Heart right ventricle (tissue), 16 donors: ENCODE measurements at regions not wholly inside any gene's neighbourhood (a gene's known extent, or its start where the extent isn't known, plus 50 kb on each side); places are given as distances from the start of the nearest gene placed in this dataset.

Source experiments
- ATAC-seq, 8 donors: fragments of 200-7000 bp; cut with Tn5 transposase; one replicate each; pipeline ENCODE4 v1.9.1; 2020; ENCODE audit warnings: mild to moderate bottlenecking in 8 of 8, moderate library complexity in 8 of 8, moderate number of reproducible peaks in 1 of 8
- DNase-seq, 2 donors: peaks; one replicate each; pipeline ENCODE4 v3.0.0-alpha.2; 2020
- H3K27ac ChIP-seq, 10 donors: fragments of 200-600 bp; sonication (generic) in 2 of 10; one replicate each; pipeline versions ENCODE4 v1.5.0 to v1.8.0; 2020 to 2022; ENCODE audit warnings: mild to moderate bottlenecking in 3 of 10
- H3K27me3 ChIP-seq, 7 donors: fragments of 200-600 bp; one replicate each; pipeline ENCODE4 v1.8.0; 2021 to 2022; ENCODE audit warnings: mild to moderate bottlenecking in 2 of 7
- H3K36me3 ChIP-seq, 9 donors: fragments of 200-600 bp; sonication (generic) in 1 of 9; one replicate each; pipeline versions ENCODE4 v1.5.0 to v1.8.0; 2020 to 2022; ENCODE audit warnings: mild to moderate bottlenecking in 2 of 9
- H3K4me1 ChIP-seq, 9 donors: fragments of 200-600 bp; sonication (generic) in 1 of 9; one replicate each; pipeline versions ENCODE4 v1.5.0 to v1.8.0; 2020 to 2022; ENCODE audit warnings: mild to moderate bottlenecking in 4 of 9
- H3K4me3 ChIP-seq, 10 donors: fragments of 200-600 bp; sonication (generic) in 2 of 10; one replicate each; pipeline versions ENCODE4 v1.5.0 to v1.8.0; 2020 to 2022; ENCODE audit warnings: mild to moderate bottlenecking in 7 of 10, moderate library complexity in 2 of 10
- H3K9me3 ChIP-seq, 11 donors: fragments of 200-600 bp in 10 of 11; sonication (generic) in 2 of 11; one replicate each; pipeline versions ENCODE4 v1.5.0 to v1.8.0; 2013 to 2022; ENCODE audit warnings: mild to moderate bottlenecking in 2 of 11, control low read depth in 1 of 11, moderate library complexity in 1 of 11
- CTCF ChIP-seq, 9 donors: fragments of 200-600 bp; sonication (generic) in 2 of 9; IDR thresholded peaks; one replicate each; pipeline versions ENCODE4 v1.5.0 to v1.8.0; 2021 to 2022; ENCODE audit warnings: antibody characterized with exemption in 9 of 9, mild to moderate bottlenecking in 5 of 9, moderate library complexity in 1 of 9
- WGBS, 2 donors: extraction: QIAGEN DNeasy Blood & Tissue Kit; methylation state at CpG; one replicate each; pipeline ENCODE4 v1.1.7; 2013; ENCODE audit warnings: inconsistent platforms in 1 of 2; 5-methylcytosine and 5-hydroxymethylcytosine counted together
- intact Hi-C, 10 donors: fragments of 100-400 bp; cut with DNase I; formaldehyde crosslinking; loops; one replicate each; pipeline versions ENCODE4 v1.11.1 to v1.14.2; 2022
- donor health status: Arrhythmogenic right ventricular cardiomyopathy.
- donor health status: ischemic (EF 13 %, LVEDD 7.1; RV severe dilation, severe dysfunction).
- donor health status: healthy with polysubstance abuse.
- donor health status: DM: no; HTN: yes; CAD: no.
- donor health status: DM: no; HTN: no; CAD: no.
- donor health status: ischemic (EF 25% LVEDD 6.9; RV normal size, moderate dysfunction).
- donor health status: ischemic (EF 25% LVEDD 5.7; RV mildly dilated, moderate dysfunction).
- donor health status: healthy.
- donor health status: DM: yes; HTN: yes; CAD: no.
- donor health status: Ischemic cardiomyopathy.
- donor health status: ischemic (EF 35%, LVEDD 5.7; RV mildly dilated, moderate dysfunction).
- donor health status: nonischemic (EF 11% LVEDD 7.7; RV severe dilation, severe dysfunction).
- donor health status: DM: yes; HTN: yes; CAD: no.
- donor health status: PGD.
- donor health status: ischemic (EF 29% LVEDD 5.4; RV normal size, mild dysfunction).
- donor health status: nonischemic (EF 23%, LVEDD 6.1; RV moderate dilation, normal function).

DNA sequence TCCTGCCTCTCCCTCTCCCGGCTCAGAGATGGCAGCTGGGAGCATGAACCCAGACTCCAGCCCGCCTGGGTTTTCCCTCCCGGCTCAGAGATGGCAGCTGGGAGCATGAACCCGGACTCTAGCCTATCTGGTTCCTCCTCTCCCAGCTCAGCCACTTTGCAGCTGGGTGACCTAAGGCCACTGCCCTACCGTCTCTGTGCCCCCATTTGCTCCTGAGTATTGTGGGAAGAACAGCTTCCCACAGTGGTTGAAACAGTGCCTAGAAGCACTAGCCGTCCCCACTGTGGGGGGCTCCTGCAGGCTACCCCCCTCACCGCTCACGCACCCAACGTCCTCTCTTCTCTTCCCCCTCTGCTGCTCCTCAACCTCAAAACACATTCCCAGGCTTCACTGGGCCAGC lies 99.9 kb upstream of the GSE1 start:
- H3K9me3 ChIP-seq, result no peaks in the 10 kb centered on the region
- peaks cover 12 to 36% (median 27%) of the 10 kb centered on the region in 9 donors for H3K4me1 ChIP-seq
- no peaks in the 10 kb centered on the region for H3K27me3 ChIP-seq
- no peak for DNase-seq
- no peak for ATAC-seq
- H3K27ac ChIP-seq, result no peak overlapping the region
- intact Hi-C loops, result no loop called here
- no peak for TF ChIP-seq CTCF (IDR thresholded peaks at IDR 0.05)
- H3K4me3 ChIP-seq, result no peak overlapping the region
- WGBS, 2 donors, result 92 to 94% methylated on average over 9 of the region's 9 CpGs
- H3K36me3 ChIP-seq, result no peaks in the 10 kb centered on the region

DNA sequence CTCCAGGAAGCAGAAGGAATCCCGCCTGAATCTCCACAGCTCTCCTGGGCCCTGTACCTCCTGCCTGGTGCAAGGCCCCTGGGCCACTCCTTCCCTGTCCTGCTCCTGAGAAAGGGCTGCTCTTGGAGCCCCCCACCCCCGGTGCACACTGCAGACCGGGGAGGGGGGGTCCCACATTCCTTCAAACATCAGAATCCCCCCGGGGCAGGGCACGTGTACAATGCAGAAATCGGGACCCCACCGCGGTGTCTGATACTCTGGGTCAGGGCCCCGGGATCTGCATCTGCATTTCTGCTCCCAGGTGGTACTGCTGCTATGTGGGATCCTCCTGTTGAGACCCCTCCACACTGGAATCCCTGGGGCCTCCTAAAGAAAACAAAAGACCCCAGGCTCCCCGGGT lies 99.5 kb upstream of the GSE1 start:
- intact Hi-C loops, result no loop called here
- ATAC-seq, result no peak
- no peak overlapping the region for H3K4me3 ChIP-seq
- H3K36me3 ChIP-seq, result no peaks in the 10 kb centered on the region
- H3K4me1 ChIP-seq, result peaks cover 12 to 33% (median 25%) of the 10 kb centered on the region in 9 donors
- no peak for DNase-seq
- WGBS, 2 donors, result 86 to 88% methylated on average over 10 of the region's 10 CpGs
- no peaks in the 10 kb centered on the region for H3K9me3 ChIP-seq
- no peak for TF ChIP-seq CTCF (IDR thresholded peaks at IDR 0.05)
- H3K27ac ChIP-seq, result no peak overlapping the region
- H3K27me3 ChIP-seq, result no peaks in the 10 kb centered on the region

DNA sequence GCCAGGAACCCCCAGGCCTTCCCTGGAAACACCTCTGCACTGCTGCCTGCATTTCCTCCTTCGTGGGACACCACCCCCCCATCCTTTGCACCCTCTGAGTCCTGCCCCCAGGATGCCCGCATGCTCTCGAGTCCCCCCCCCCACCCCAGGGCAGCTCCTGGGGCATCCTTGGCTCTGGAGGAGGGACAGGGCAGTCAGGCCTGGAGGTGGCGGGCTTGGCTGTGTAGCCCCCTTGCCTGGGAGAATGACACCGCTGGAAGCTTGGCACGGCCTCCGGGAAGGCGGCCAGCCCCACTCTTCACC lies 98.9 kb upstream of the GSE1 start:
- H3K4me1 ChIP-seq, result peaks cover 12 to 33% (median 25%) of the 10 kb centered on the region in 9 donors
- H3K27me3 ChIP-seq, result no peaks in the 10 kb centered on the region
- TF ChIP-seq CTCF (IDR thresholded peaks at IDR 0.05), result peak in 3 of 9 donors; percentile 26 to 37 (median 35)
- DNase-seq (peak; percentile 80 to 86), ATAC-seq (peak; percentile 79 to 94 (median 91))
- WGBS, 2 donors, result 11 to 20% methylated on average over 8 of the region's 8 CpGs
- H3K27ac ChIP-seq, result peak overlapping the region in 8 of 10 donors; percentile 59 to 87 (median 74)
- no peaks in the 10 kb centered on the region for H3K9me3 ChIP-seq
- intact Hi-C loops, result no loop called here
- H3K36me3 ChIP-seq, result no peaks in the 10 kb centered on the region
- no peak overlapping the region for H3K4me3 ChIP-seq

DNA sequence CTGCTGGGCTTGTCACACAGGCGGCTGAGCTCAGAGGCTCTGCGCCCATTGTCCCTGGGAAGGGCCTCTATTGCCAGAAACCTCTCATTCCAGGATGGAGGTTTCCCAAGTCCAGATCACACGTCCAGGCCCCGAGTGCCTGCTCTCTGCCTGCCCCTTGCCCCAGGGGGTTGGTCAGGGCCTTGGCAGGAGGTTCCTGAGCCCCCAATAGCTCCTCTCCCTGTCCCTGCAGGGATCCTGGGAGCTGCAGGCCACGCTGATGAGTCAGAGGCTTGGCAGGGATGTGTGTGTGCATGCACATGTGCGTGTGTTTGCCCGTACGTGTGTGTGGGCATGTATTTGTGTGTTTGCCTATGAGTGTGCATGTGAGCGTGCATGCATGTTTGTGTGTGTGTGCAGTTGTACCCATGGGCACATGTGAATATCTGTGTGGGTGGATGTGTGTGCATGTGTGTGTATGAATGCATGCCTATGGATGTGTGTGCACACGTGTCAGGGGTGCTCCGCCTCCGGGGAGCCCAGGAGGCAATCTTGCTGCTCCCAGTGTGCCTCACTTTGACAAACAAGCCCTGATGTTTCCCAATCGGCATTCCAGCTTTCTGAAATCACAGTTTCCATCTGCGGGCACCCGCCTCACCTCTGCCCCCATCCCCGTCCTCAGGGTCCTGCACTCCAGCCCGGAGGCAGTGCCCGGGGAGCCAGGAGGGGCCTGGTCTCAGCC lies 98.4 kb upstream of the GSE1 start:
- peak; percentile 60 to 70 for DNase-seq
- Histone ChIP-seq H3K4me3 (no peak overlapping the region), H3K27me3 (no peaks in the 10 kb centered on the region), H3K9me3 (no peaks in the 10 kb centered on the region), H3K36me3 (no peaks in the 10 kb centered on the region), H3K27ac (peak overlapping the region in 8 of 10 donors; percentile 59 to 87 (median 74)), H3K4me1 (peaks cover 12 to 33% (median 25%) of the 10 kb centered on the region in 9 donors)
- intact Hi-C loops, result no loop called here
- ATAC-seq, result peak; percentile 77 to 91 (median 86)
- WGBS, 2 donors, result 28 to 34% methylated on average over 18 of the region's 18 CpGs
- no peak for TF ChIP-seq CTCF (IDR thresholded peaks at IDR 0.05)
